Lung (tissue), 11 donors: ENCODE measurements at regions not wholly inside any gene's neighbourhood (a gene's known extent, or its start where the extent isn't known, plus 50 kb on each side); places are given as distances from the start of the nearest gene placed in this dataset.

Experiments used
- ATAC-seq: fragments of 200-7000 bp; cut with Tn5 transposase; one replicate; pipeline ENCODE4 v1.9.1; 2020; ENCODE audit warnings: moderate number of reproducible peaks; ENCODE audit not compliant: insufficient read depth, low FRiP score
- DNase-seq, 3 donors: peaks; one replicate each; pipeline ENCODE4 v3.0.0-alpha.2; 2013 to 2017
- H3K27ac ChIP-seq, 2 donors: one replicate each; pipeline ENCODE4 v1.5.1; 2013; ENCODE audit warnings: mild to moderate bottlenecking in 2 of 2, moderate library complexity in 2 of 2, control low read depth in 1 of 2, inconsistent platforms in 1 of 2, low read depth in 1 of 2, low read length in 1 of 2
- H3K27me3 ChIP-seq, 3 donors: one replicate each; pipeline ENCODE4 v1.5.1; 2013; ENCODE audit warnings: low read length in 2 of 3; ENCODE audit not compliant: control insufficient read depth in 3 of 3, insufficient read depth in 3 of 3
- H3K36me3 ChIP-seq, 4 donors: one replicate each; pipeline ENCODE4 v1.5.1; 2013; ENCODE audit warnings: low read length in 4 of 4, mild to moderate bottlenecking in 1 of 4, moderate library complexity in 1 of 4; ENCODE audit not compliant: control insufficient read depth in 4 of 4, insufficient read depth in 4 of 4
- H3K4me1 ChIP-seq, 5 donors: one replicate each; pipeline ENCODE4 v1.5.1; 2013; ENCODE audit warnings: low read length in 5 of 5, mild to moderate bottlenecking in 2 of 5, moderate library complexity in 1 of 5; ENCODE audit not compliant: control insufficient read depth in 5 of 5, insufficient read depth in 5 of 5
- H3K4me3 ChIP-seq: one replicate; pipeline ENCODE4 v1.5.1; 2013; ENCODE audit warnings: mild to moderate bottlenecking, control low read depth, moderate library complexity
- H3K9ac ChIP-seq, 2 donors: one replicate each; pipeline ENCODE4 v1.5.1; 2013; ENCODE audit warnings: low read length in 2 of 2, control low read depth in 1 of 2; ENCODE audit not compliant: insufficient read depth in 1 of 2
- H3K9me3 ChIP-seq, 4 donors: one replicate each; pipeline ENCODE4 v1.5.1; 2013; ENCODE audit warnings: low read length in 3 of 4, mild to moderate bottlenecking in 1 of 4, moderate library complexity in 1 of 4; ENCODE audit not compliant: control insufficient read depth in 4 of 4, insufficient read depth in 3 of 4
- CTCF ChIP-seq: IDR thresholded peaks from 2 replicates; pipeline ENCODE4 v1.5.1; 2012; ENCODE audit warnings: mild to moderate bottlenecking; ENCODE audit errors: control extremely low read depth, extremely low read depth
- WGBS, 2 donors: extraction: QIAGEN DNeasy Blood & Tissue Kit; methylation state at CpG; one replicate each; pipeline ENCODE4 v1.1.7; 2013; 5-methylcytosine and 5-hydroxymethylcytosine counted together
- donor health status: control.
- donor health status: control.
- donor health status: Bipolar disorder and iron deficiency.
- donor health status: healthy.
- donor health status: DM: yes; HTN: yes; CAD: no.

GRCh38 chr1:106603616-106604015 lies 452.9 kb upstream of the PRMT6 start:
- no peaks in the 10 kb centered on the region for H3K27me3 ChIP-seq
- no peaks in the 10 kb centered on the region for H3K36me3 ChIP-seq
- WGBS, 2 donors: 68 to 74% methylated on average over 1 of the region's 1 CpG
- H3K9ac ChIP-seq: no peak overlapping the region
- ATAC-seq (no peak), DNase-seq (no peak)
- no peak overlapping the region for H3K27ac ChIP-seq
- no peak overlapping the region for H3K4me3 ChIP-seq
- no peak for TF ChIP-seq CTCF
- H3K9me3 ChIP-seq: no peaks in the 10 kb centered on the region
- H3K4me1 ChIP-seq: no peaks in the 10 kb centered on the region

- Histone ChIP-seq H3K9me3 (no peaks in the 10 kb centered on the region), H3K4me3 (no peak overlapping the region), H3K4me1 (no peaks in the 10 kb centered on the region), H3K27me3 (no peaks in the 10 kb centered on the region), H3K36me3 (no peaks in the 10 kb centered on the region), H3K9ac (no peak overlapping the region), H3K27ac (no peak overlapping the region)
- TF ChIP-seq CTCF: no peak
- DNase-seq (no peak), ATAC-seq (no peak)
Measured at GRCh38 chr1:106608841-106609240, 447.6 kb upstream of the PRMT6 start.

- ATAC-seq (no peak), DNase-seq (no peak)
- no peaks in the 10 kb centered on the region for H3K36me3 ChIP-seq
- no peaks in the 10 kb centered on the region for H3K27me3 ChIP-seq
- no peak overlapping the region for H3K4me3 ChIP-seq
- no peak overlapping the region for H3K27ac ChIP-seq
- H3K4me1 ChIP-seq: no peaks in the 10 kb centered on the region
- 90 to 92% methylated on average over 3 of the region's 3 CpGs for WGBS, 2 donors
- TF ChIP-seq CTCF: no peak
- H3K9me3 ChIP-seq: no peaks in the 10 kb centered on the region
- H3K9ac ChIP-seq: no peak overlapping the region
Measured at GRCh38 chr1:106613068-106613467, 443.4 kb upstream of the PRMT6 start.

- Histone ChIP-seq H3K27me3 (no peaks in the 10 kb centered on the region), H3K9me3 (no peaks in the 10 kb centered on the region), H3K9ac (no peak overlapping the region), H3K4me3 (no peak overlapping the region), H3K36me3 (no peaks in the 10 kb centered on the region), H3K27ac (no peak overlapping the region), H3K4me1 (no peaks in the 10 kb centered on the region)
- no peak for TF ChIP-seq CTCF
- peak in 1 of 3 donors; percentile 4 for DNase-seq
- ATAC-seq: no peak
- 75 to 82% methylated on average over 5 of the region's 5 CpGs for WGBS, 2 donors
Measured at GRCh38 chr1:106613861-106614260, 442.6 kb upstream of the PRMT6 start.
